NOMO-1 treated with DMSO at 0.1 percent for 48 hours (cell line): ENCODE measurements at regions not wholly inside any gene's neighbourhood (a gene's known extent, or its start where the extent isn't known, plus 50 kb on each side); places are given as distances from the start of the nearest gene placed in this dataset.
"Not testable (repeated sequence)": the region's sequence is repeated elsewhere in the genome, so short reads cannot be mapped to it uniquely, and the experiment has no call there.

ENCODE experiments used
- DNase-seq: peaks from one replicate; lab custom pipeline; 2025; ENCODE audit not compliant: unreplicated experiment; lab: John Stamatoyannopoulos, UW

DNA sequence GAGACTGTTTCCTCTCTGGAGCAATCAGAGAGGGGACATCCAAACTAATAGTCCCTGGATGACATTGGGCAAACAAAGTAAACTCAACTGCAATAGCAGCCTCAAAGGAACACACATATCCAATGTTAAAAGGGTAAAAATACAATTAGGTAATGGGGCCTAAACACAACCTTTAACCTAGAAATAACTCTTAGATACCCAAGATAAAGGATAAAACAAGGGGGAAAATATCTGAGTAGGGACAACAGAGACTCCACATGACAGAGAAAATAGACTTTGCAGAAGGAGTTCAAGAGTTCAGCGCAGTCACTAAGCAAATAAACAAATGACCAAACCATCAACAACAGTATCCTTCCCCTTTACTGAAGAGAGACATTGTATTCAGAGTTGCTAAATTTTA, 149.3 kb downstream of the FBXO4 start:
- no peak for DNase-seq

DNA sequence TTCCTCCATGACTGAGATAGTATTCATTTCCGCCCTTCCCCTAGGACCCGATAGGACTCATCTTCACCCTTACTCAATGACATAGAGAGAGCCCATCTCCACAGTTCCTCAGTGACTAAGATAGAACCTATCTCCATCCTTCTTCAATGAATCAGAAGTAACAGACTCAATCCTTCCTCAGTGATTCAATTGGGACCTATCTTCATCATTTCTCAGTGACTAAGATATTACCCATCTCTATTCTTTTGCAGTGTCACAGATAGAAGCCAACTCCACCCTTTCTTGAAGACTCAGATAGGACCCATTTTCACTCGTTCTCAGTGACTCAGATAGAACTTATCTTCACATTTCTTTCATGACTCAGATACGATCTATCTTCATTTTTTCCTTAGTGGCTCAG, 164.6 kb downstream of the FBXO4 start:
- DNase-seq = no peak

DNA sequence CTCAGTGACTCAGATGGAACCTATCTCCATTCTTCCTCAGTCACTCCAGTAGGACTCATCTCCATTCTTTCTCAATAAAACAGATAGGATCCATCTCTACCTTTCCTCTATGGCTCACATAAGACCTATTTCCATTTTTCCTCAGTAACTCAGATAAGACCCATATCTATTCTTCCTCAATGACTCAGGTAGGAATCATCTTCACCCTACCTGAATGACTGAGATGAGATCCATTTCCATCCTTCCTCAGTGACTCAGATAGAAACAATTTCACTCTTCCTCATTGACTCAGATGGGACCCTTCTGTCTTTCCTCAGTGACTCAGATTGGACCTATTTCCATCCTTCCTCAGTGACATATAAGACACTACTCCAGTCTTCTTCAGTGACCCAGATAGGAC, 165.1 kb downstream of the FBXO4 start:
- DNase-seq = no peak

DNA sequence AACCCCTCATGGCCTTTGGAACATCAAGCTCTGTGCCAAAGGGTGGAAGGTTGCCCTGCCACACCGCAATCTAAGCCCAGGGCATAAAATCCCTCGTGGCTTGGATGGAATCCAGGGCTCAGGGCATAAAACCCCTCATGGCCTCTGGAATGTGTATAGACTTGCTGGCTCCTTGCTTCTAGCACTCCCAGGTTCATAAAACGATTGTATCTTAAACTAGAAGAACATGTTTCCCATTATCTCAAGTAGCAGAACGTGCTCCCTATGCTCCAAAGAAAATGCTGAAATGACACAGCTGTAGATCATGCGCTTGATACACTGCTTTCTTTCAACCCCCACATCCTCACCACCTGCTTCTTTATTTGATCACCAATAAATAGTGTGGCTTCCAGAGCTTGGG, 174.8 kb downstream of the FBXO4 start:
- not testable (repeated sequence) for DNase-seq

DNA sequence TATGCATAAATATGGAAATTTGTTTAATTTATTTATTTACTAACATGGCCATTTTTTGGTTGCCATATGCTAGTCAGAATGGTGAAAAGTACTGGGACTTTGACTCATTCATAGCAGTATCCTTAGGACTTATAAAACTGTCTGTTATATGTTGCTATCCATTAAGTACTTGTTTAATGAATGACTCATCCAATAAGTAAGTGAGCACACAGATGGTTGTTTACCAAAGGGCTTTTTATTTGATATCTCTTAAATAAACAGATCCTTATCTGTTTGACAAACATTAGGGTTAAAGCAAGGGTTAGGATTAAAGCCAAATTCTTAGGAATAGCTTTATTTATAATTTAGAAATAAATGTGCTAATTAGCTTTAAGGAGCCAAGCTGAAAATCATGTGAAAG, 183.4 kb downstream of the FBXO4 start:
- no peak for DNase-seq

DNA sequence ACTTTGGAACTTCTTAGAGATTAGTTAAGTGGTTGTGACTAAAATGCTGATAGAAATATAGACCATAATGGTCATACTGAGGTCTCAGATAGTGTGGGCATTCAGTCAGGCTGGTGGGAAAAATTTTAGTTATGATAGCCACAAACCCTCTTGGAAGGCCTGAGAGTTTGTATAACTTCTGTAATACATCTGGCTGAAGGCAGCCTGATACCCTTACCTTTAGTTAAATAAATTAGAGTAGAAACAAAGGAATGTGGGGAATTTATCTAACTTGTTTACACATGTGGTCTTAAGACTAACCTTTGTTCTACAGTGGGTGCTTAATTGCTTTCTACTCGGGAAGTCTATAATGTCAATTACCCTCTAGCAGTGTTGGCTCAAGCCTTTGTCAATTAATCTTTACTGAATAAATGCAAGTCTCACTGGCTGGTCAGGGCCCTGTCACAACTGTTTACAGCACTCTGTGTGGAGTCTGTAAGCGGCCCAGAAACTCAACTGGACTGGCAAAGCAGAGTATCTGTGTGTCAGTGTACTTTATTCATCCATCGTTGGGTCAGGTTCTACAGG, 184.0 kb downstream of the FBXO4 start:
- DNase-seq = no peak

DNA sequence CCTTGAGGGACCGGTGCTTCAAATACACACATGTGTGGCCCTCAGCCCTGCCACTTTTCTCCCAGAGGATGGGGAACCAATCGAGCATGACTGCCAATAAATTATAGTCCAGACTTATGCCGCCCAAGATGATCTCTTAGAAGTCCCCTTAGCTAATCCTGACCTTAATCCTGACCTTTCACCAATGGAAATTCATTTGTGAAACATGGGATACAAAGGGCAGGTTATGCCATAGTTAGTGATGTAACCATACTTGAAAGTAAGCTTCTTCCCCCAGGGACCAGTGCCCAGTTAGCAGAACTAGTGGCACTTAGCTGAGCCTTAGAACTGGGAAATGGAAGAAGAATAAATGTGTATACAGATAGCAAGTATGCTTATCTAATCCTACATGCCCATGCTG, 190.6 kb downstream of the FBXO4 start:
- DNase-seq = not testable (repeated sequence)

DNA sequence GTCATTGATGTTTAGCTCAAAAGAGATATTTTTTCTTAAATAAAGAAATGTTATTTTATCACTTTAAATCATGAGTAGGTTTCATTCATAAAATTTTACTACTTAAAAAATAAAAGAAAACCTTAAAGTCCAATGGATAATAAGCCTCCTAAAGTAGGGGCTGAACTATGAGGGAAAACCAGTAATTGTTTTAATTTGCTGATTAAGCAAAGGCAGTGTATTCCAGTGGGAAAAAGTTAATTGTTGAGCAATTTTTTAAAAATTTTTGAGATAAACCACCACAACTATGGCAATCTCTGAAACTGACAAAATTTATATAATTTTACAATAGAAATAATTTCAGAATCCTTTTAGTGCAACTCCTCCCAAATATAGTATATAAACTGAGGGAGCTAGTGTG, 195.0 kb downstream of the FBXO4 start:
- DNase-seq = no peak

DNA sequence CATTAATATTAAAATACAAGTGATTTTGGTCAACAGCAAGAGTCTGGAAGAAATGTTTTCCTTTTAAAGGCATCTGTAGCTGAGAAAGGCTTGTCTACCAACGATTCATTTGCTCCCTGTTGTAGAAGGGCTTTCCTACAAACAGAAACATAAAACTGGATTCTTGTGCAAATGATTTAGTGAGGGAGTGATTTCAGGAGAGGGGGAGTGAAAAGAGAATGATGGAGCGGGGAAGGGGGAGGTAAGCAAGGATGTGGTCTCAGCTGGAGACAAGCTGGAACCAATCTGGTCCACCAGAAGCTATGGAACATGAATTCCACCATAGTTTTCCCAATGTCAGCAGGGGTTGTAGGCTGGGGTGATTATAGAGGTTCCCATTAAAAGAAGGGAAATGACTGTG, 196.3 kb downstream of the FBXO4 start:
- DNase-seq = no peak

DNA sequence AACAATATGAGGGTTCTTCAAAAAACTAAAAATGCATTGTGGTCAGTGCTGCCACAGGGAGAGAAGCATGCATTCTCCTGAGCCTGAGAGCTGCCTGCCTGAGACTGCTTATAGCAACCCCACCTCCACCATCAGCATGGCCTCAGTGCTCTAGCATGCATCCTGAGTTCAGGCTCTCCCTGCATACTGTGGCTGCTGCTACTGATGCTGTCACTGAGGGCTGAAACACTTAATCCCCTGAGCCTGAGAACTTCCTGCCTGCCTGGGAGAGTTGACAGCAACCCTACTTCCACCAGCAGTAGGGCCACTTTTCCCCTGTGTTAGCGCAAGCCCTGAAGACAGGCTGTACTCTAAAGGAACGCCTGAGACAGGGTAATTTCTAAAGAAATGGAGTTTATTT, 206.0 kb downstream of the FBXO4 start:
- no peak for DNase-seq

DNA sequence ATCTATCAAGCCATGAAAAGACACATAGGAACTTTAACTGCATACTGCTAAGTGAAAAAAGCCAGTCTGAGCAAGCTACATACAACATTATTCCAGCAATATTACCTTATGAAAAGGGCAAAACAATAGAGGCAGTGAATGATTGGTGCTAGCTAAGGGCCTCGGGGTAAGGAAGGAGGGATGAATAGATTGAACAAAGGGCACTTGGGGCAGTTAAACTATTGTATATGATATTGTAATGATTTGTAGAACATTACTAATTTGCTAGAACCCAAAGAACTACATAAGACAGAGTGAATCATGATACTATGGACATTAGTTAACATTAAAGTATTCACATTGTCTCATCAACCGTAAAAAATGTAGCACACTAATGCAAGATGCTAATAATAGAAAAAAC, 218.3 kb downstream of the FBXO4 start:
- no peak for DNase-seq

DNA sequence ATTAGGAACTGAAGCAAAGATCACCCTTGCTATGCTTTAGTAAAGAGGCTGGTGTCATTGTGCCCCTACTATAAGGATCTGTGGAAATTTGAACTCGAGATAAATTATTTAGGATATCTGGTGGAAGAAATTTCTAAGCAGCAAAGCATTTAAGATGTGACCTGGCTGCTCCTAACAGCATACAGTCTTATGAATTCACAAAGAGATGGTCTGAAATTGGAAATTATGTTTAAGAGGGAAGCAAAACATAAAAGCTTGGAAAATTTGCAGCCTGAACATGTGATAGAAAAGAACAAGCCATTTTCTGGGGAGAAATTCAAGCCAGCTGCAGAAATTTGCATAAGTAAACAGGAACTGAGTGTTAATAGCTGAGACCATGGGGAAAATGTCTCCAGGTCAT, 223.7 kb downstream of the FBXO4 start:
- no peak for DNase-seq

DNA sequence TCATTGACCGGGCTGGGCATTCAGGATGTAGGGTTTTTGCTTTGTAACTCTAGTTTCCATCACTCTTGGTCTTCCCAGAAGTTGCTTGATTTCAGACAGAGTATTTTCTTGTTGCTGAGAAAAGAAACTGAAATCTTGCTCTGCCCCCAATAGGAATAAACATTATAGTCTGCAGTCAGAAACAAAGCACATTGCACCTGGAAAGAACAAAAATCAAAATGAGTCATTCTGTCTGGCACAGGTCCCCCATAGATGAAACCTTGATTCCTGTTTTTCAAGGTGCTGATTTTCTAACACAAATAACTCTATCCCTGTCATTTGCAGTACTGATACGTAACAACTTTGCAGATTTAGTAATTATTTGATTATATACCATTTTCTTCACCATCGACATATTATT, 232.1 kb downstream of the FBXO4 start:
- no peak for DNase-seq

DNA sequence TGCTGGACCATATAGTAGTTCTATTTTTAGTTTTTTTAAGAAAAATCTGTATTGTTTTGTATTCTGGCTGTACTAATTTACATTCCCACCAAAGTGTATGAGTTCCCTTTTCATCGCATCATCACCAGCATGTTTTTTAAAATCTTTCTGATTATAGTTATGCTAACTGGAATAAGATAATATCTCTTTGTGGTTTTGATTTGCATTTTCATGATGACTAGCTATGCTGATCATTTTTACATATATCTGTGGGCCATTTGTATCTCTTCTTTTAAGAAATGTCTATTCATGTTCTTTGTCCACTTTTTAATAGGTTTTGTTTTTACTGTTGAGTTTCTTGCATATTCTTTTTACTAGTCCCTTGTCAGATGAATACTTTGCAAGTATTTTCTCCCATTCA, 238.0 kb downstream of the FBXO4 start:
- DNase-seq = no peak

DNA sequence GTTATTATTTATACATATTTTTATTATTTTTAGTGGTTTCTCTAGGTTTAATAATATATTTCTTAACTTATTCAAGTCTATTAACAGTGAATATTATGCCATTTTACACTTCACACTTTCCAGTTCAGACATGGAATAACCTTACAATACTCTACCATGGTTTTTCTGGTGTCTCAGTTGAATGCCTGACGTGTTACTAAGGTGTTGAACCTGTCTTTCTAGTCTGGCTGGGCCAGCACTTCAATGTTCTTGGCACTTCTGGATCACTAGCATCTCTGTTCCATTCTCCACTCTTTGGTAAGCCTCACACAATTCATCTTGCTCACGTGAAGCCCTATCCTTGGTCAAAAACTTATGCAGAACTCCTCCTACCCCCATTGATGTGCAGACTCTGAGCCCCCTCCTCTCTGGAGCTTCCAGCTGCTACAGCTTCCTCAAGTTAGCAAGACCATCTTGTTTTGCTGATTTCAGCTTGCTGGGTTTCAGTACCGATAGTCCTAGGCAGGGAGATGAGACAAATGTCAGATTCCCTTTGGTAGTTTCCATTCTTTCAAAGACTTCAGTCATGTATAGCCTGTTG, 243.1 kb downstream of the FBXO4 start:
- DNase-seq = no peak

DNA sequence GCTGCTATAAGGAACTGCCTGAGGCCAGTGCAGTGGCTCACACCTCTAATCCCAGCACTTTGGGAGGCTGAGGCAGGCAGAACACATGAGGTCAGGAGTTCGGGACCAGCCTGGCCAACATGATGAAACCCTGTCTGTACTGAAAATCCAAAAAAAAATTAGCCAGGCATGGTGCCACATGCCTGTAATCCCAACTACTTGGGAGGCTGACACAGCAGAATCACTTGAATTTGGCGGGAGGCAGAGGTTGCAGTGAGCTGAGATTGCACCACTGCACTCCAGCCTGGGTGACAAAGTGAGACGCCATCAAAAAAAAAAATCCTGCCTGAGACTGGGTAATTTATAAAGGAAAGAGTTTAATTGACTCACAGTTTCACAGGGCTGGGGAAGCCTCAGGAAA, 247.1 kb upstream of the GHR start:
- not testable (repeated sequence) for DNase-seq

DNA sequence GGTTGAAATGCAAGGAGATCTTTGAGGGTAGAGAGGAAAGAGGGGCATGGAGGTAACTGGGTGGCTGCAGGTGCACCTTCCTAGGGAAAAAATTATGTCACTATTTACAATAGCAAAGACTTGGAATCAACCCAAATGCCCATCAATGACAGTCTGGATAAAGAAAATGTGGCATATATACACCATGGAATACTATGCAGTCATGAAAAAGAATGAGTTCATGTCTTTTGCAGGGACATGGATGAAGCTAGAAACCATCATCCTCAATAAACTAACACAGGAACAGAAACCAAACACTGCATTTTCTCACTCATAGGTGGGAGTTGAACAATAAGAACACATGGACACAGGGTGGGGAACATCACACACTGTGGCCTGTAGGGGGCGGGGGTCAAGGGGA, 243.4 kb upstream of the GHR start:
- not testable (repeated sequence) for DNase-seq

DNA sequence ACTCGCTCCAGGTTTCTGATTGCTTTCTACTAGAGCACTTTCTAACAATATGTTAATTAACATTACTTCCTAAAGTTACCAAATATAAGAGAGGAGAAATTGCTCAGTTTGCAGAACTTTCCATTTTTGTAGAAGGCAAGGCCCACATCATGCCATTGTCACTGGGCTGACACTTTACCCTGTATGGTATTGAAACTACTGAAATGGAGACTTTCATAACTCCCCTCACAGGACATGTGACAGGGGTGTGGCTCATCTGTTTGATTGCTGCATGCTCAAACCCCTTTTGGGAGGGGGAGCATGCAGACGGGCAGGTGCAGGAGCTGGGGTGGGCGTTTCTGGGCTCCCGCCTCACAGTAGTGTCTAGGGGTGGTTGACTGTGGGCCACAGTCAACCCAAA, 206.3 kb upstream of the GHR start:
- DNase-seq = no peak

DNA sequence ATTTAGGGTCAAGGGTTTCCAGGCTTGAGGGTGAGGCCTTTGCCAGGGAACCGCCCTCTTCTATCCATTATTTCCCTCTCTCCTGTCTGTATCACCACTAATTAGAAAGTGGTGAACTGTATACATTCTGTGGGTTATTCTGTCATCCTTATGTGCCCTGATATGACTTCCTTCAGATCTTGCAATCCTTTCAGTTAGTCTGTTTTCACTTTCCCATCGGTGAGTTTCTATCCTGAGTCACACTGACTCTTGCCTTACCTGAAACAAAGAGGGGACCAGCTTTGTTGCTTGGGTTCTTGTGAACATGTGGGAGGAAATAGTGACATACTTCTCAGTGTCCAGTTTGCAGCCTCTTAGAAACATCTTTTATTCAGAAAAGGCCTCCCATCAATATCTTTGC, 205.4 kb upstream of the GHR start:
- DNase-seq = no peak

DNA sequence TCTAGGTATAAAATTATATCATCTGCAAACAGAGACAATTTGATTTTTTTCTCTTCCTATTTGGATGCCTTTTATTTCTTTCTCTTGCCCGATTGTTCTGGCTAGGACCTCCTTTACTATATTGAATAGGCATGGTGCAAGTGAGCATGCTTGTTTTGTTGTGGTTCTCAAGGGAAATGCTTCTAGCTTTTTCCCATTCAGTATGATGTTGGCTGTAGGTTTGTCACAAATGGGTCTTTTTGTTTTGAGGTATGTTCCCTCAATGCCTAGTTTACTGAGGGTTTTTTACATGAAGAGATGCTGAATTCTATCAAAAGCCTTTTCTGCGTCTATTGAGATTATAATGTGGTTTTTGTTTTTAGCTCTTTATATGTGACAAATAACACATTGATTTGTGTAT, 198.2 kb upstream of the GHR start:
- no peak for DNase-seq

DNA sequence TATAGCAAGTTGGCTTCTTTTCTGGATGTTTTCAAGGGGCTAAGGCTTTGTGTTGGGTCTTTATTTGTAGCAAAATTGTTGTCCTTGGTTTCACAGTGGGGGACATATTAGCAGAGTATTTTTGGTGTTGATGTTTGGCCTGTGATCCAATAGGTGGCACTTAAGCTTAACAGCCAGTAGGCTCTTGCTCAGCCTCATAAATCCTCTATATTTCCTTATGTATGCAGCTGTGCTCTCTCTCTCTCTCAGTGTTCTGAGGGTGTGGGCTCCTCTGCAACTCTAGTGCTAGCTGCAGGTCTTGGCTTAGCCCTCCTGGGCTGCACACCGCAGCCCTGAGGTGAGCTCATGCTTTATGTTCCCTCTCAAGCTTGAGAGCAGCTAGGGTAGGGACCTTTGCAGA, 195.0 kb upstream of the GHR start:
- DNase-seq = no peak

DNA sequence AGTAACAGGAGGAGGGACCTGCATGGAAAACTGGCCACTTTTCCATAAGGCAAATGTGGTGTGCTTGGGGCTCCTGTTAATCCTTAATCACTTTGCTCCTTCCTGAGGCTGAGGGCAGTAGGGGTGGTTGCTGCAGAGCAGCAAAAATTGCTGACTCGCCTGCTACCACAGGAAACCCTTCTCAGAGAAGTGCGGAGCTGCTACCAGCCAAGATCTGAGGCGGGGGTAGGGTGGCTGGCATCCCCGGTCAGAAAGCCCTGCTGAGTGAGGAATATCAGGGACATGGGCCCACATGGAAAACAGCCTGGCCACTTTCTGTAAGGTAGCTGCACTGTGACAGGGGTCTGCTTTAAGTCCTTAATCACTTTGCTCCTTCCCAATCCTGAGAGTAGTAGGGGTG, 192.4 kb upstream of the GHR start:
- DNase-seq = no peak

DNA sequence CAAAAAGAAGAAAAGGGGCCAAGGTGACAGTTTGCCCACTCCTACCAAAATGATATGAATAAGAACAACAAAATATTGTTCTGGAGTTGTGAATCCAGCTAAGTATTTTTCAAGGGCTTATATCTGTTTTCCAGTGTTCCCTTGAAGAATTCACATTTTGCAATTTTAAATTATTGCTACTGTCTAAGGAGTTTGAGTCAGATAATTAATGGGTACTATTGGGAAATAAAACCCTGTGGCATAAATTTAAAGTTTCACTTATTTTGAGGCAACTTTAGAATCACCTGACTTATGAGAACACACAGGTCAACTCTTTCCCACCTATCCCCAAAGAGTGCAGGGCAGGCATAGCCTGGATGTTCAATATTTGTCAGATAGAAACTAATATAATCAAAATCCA, 188.0 kb upstream of the GHR start:
- no peak for DNase-seq

DNA sequence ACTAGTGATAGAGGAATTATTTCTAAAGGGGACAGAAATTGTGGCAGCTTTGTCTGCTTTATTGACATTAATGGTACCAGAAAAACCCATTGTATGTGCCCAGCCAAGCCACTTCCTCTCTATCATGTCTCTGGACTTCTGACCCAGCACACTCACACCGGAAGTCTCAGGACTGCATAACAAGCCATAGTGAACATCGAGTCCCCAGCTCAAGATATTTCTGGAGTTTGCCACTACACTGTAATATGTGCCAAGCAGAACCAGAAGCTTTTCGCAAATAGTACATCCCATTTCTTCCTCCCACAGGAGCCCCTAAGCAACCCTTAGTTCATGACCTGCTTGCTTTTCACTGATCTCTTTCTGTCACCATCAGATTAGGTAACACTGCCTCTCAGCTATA, 187.4 kb upstream of the GHR start:
- no peak for DNase-seq
